Mesothelial cell of epicardium (in vitro differentiated cells): ENCODE measurements at regions not wholly inside any gene's neighbourhood (a gene's known extent, or its start where the extent isn't known, plus 50 kb on each side); places are given as distances from the start of the nearest gene placed in this dataset.
"Not testable (repeated sequence)": the region's sequence is repeated elsewhere in the genome, so short reads cannot be mapped to it uniquely, and the experiment has no call there.

ENCODE experiments used
- DNase-seq, 2 experiments: peaks; one replicate each; pipeline ENCODE4 v3.0.0; 2021; ENCODE audit warnings: low spot score in 2 of 2; ENCODE audit not compliant: unreplicated experiment in 2 of 2
- H3K27ac Mint-ChIP-seq: 2 replicates; pipeline ENCODE4 v1.8.0; 2021; ENCODE audit warnings: mixed read lengths
- H3K27me3 Mint-ChIP-seq: 2 replicates; pipeline ENCODE4 v1.8.0; 2021; ENCODE audit warnings: low read depth, mixed read lengths
- H3K36me3 Mint-ChIP-seq: 2 replicates; pipeline ENCODE4 v1.8.0; 2021; ENCODE audit warnings: mixed read lengths
- H3K4me1 Mint-ChIP-seq: 2 replicates; pipeline ENCODE4 v1.8.0; 2021; ENCODE audit warnings: mixed read lengths
- H3K4me3 Mint-ChIP-seq: 2 replicates; pipeline ENCODE4 v1.8.0; 2021; ENCODE audit warnings: mild to moderate bottlenecking, moderate library complexity, mixed read lengths
- H3K9me3 Mint-ChIP-seq: 2 replicates; pipeline ENCODE4 v1.8.0; 2021; ENCODE audit warnings: mixed read lengths
- CTCF ChIP-seq: fragments of 200-600 bp; sonication (generic); IDR thresholded peaks from one replicate; pipeline ENCODE4 v1.5.0; 2021; ENCODE audit warnings: antibody characterized with exemption; ENCODE audit not compliant: unreplicated experiment

GRCh38 chr11:36738292-36738861 is 140.3 kb upstream of the RAG2 start:
- H3K4me1 Mint-ChIP-seq: no peaks in the 10 kb centered on the region
- H3K4me3 Mint-ChIP-seq: no peak overlapping the region
- H3K9me3 Mint-ChIP-seq: peaks cover 30% of the 10 kb centered on the region
- H3K27ac Mint-ChIP-seq: no peak overlapping the region
- TF ChIP-seq CTCF: no peak
- no peak for DNase-seq
- H3K27me3 Mint-ChIP-seq: peaks cover 76% of the 10 kb centered on the region
- H3K36me3 Mint-ChIP-seq: no peaks in the 10 kb centered on the region

GRCh38 chr11:36736103-36736502 is 138.1 kb upstream of the RAG2 start:
- Mint-ChIP-seq H3K36me3 (no peaks in the 10 kb centered on the region), H3K9me3 (peaks cover 37% of the 10 kb centered on the region), H3K4me3 (no peak overlapping the region), H3K27me3 (peaks cover 87% of the 10 kb centered on the region), H3K27ac (no peak overlapping the region), H3K4me1 (no peaks in the 10 kb centered on the region)
- no peak for DNase-seq
- no peak for TF ChIP-seq CTCF

DNA sequence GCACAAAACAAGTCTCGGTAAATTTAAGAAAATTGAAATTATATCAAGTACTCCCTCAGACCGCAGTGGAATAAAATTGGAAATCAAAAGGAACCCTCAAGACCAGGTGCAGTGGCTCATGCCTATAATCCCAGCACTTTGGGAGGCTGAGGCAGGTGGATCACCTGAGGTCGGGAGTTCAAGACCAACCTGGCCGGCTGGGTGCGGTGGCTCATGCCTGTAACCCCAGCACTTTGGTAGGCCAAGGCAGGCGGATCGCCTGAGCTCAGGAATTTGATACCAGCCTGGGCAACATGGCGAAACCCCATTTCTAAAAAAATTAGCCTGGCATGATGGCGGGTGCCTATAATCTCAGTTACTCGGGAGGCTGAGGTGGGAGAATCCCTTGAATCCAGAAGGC is 135.7 kb upstream of the RAG2 start:
- H3K9me3 Mint-ChIP-seq: peaks cover 30% of the 10 kb centered on the region
- H3K36me3 Mint-ChIP-seq, H3K4me3 Mint-ChIP-seq, H3K4me1 Mint-ChIP-seq, H3K27ac Mint-ChIP-seq, DNase-seq: not testable (repeated sequence)
- H3K27me3 Mint-ChIP-seq: peaks cover 79% of the 10 kb centered on the region

DNA sequence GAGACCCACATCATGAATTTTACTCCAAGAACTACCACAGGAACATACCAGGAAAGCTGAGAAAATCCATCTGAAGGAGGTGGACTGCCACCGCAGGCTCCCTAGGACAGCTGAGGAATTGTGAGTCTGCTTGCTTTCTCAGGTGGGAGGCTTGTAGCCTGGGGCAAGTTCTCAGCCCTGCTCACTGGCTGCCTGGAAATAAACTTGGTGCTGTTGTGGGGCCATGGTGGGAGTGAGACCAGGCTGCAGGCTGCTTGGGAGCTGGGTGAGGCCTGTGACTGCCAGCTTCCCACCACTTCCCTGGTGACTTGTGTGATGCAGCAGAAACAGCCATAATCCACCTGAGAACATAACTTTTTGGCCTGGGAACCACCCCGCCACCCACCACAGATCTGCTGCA is 132.7 kb upstream of the RAG2 start:
- peaks cover 21% of the 10 kb centered on the region for H3K9me3 Mint-ChIP-seq
- no peak for DNase-seq
- peaks cover 59% of the 10 kb centered on the region for H3K27me3 Mint-ChIP-seq
- H3K27ac Mint-ChIP-seq: no peak overlapping the region
- H3K36me3 Mint-ChIP-seq: no peaks in the 10 kb centered on the region
- H3K4me3 Mint-ChIP-seq: no peak overlapping the region
- H3K4me1 Mint-ChIP-seq: no peaks in the 10 kb centered on the region
- no peak for TF ChIP-seq CTCF

- Mint-ChIP-seq H3K27me3 (peaks cover 59% of the 10 kb centered on the region), H3K4me3 (no peak overlapping the region), H3K27ac (no peak overlapping the region), H3K4me1 (no peaks in the 10 kb centered on the region), H3K36me3 (no peaks in the 10 kb centered on the region), H3K9me3 (peaks cover 14% of the 10 kb centered on the region)
- no peak for DNase-seq
- no peak for TF ChIP-seq CTCF
These were observed 131.8 kb upstream of the RAG2 start for GRCh38 chr11:36729825-36730224.

DNA sequence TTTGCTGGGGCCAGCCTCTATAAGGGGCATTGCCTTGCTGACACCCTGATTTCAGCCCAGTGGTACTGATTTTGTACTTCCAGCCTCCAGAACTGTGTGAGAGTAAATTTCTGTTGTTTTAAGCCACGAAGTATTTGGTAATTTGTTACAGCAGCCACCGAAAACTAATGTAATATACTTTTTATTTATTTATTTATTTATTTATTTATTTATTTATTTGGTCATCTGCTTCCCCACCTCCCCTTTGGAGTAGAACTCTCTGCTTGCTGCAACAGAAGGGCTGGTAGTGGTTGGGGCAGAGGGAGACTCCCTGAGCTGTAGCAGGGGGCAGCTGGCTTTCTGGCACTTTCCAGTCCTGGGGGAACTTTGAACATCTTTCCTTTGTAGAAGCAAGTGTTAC is 128.4 kb upstream of the RAG2 start:
- H3K9me3 Mint-ChIP-seq: peaks cover 2% of the 10 kb centered on the region
- peaks cover 57% of the 10 kb centered on the region for H3K27me3 Mint-ChIP-seq
- no peak overlapping the region for H3K27ac Mint-ChIP-seq
- TF ChIP-seq CTCF: no peak
- H3K4me1 Mint-ChIP-seq: no peaks in the 10 kb centered on the region
- H3K4me3 Mint-ChIP-seq: no peak overlapping the region
- no peak for DNase-seq
- H3K36me3 Mint-ChIP-seq: no peaks in the 10 kb centered on the region
